ENCODE measurements at regions not wholly inside any gene's neighbourhood (a gene's known extent, or its start where the extent isn't known, plus 50 kb on each side); places are given as distances from the start of the nearest gene placed in this dataset.

GRCh38 chr6:84350397-84350796 is 123.0 kb upstream of the CEP162 start:
- TF ChIP-seq CTCF (conservative IDR thresholded peaks at IDR 0.05 in 1 of 2, IDR thresholded peaks at IDR 0.05 in 1 of 2; ENCODE audit: extremely low read depth in 1 of 2, insufficient read depth in 1 of 2, low read depth in 1 of 2, low read length in 2 of 2) (no peak), EZH2 (IDR thresholded peaks at IDR 0.05; ENCODE audit: borderline replicate concordance, low read length) (no peak)

All from mammary epithelial cell (primary cell).